ENCODE measurements at regions not wholly inside any gene's neighbourhood (a gene's known extent, or its start where the extent isn't known, plus 50 kb on each side); places are given as distances from the start of the nearest gene placed in this dataset.

DNA sequence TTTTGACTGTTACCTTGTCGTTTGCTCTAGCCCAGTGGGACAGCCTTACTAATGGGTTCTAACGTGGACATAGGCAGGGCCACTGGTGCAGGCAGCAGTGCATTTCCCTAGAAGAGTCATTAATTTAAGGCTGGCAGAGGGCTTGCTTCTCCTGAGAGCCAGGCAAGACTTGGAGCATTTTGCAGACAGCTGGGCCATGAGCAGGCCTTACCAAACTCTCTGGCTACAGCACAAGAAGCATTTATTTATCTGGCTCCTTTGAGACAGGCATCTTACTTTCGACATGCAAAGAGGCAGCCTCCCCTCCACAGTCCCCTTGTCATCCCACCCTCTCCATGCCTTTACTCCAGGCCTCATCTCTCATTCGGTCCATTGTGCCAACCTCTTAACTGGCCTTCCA lies 139.9 kb downstream of the CSNK2A3 start:
- TF ChIP-seq POLR2A (IDR thresholded peaks at IDR 0.05; ENCODE audit: low read depth, low read length) (no peak), POLR2AphosphoS5 (IDR thresholded peaks at IDR 0.05; ENCODE audit: low read depth, low read length) (no peak)
